ENCODE measurements at regions not wholly inside any gene's neighbourhood (a gene's known extent, or its start where the extent isn't known, plus 50 kb on each side); places are given as distances from the start of the nearest gene placed in this dataset.

DNA sequence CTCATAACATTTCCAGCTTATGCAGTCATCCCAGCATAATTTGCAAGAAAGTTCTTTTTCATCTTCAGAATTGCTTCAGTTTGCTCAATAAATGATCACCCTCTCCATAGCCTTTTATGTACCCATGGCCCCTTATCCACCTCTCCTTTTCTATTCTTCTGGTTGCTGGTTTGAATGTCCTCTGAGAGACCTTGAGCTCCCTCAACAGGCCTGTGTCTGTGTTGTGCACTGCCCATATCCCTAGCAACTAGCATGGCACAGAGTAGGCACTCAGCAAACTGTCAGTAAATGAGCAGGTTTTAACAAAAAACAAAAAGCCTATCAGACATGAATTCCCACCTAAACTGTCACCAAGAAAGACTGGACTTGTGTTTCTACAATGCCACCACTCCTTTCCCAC is 160.5 kb downstream of the AKAIN1 start:
- H3K27me3 ChIP-seq (ENCODE audit: control insufficient read depth in 4 of 4, insufficient read depth in 4 of 4, low read length in 3 of 4), result no peaks in the 10 kb centered on the region
- H3K9me3 ChIP-seq (ENCODE audit: control insufficient read depth in 4 of 4, low read length in 3 of 4), result peaks cover 0 to 5% (median 0%) of the 10 kb centered on the region in 4 donors

DNA sequence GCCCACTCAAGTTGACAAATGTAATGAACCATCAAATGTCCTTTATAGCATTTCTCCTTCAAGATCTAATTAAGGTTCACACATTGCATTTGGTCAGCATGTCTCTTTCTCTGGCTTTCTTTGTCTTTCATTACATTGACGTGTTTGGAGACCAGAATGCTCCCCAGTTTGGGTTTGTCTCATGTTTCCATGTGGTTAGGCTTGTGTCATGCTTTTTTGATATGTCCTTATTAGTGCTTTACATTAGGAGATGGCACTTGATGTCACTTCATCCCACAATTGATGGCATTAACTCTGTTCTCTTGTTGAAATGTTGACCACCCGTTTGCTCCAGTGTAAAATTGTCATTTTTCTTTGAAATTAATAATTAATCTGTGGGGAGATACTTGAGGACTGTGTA is 165.8 kb downstream of the AKAIN1 start:
- no peak overlapping the region for H3K4me3 ChIP-seq (ENCODE audit: low read depth in 1 of 3, low read length in 3 of 3)

More for the DNA sequence above, 160.5 kb downstream of the AKAIN1 start:
- no peaks in the 10 kb centered on the region for H3K36me3 ChIP-seq (ENCODE audit: control insufficient read depth in 4 of 4, insufficient read depth in 3 of 4, low read depth in 1 of 4, low read length in 3 of 4)
- no peaks in the 10 kb centered on the region for H3K4me1 ChIP-seq (ENCODE audit: control insufficient read depth in 4 of 4, insufficient read depth in 4 of 4, low read length in 3 of 4)
- H3K4me3 ChIP-seq (ENCODE audit: low read depth in 1 of 3, low read length in 3 of 3), result no peak overlapping the region
- TF ChIP-seq JUND (IDR thresholded peaks at IDR 0.05), result no peak
- TF ChIP-seq HNF4A (conservative IDR thresholded peaks at IDR 0.05), result no peak
- TF ChIP-seq, protein P1, sequence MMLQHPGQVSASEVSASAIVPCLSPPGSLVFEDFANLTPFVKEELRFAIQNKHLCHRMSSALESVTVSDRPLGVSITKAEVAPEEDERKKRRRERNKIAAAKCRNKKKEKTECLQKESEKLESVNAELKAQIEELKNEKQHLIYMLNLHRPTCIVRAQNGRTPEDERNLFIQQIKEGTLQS (IDR thresholded peaks at IDR 0.05), result no peak
- no peak for TF ChIP-seq YY1 (IDR thresholded peaks at IDR 0.05)
- no peak for TF ChIP-seq EGR1 (IDR thresholded peaks at IDR 0.05; ENCODE audit: low read depth in 2 of 2)
- no peak for TF ChIP-seq FOXA1 (IDR thresholded peaks at IDR 0.05)
- no peak for TF ChIP-seq NR2F2 (IDR thresholded peaks at IDR 0.05)
- TF ChIP-seq HNF4G (IDR thresholded peaks at IDR 0.05), result no peak
- TF ChIP-seq TAF1 (conservative IDR thresholded peaks at IDR 0.05), result no peak
- no peak overlapping the region for H3K9ac ChIP-seq (ENCODE audit: low read depth in 1 of 2, low read length in 2 of 2)
- DNase-seq (ENCODE audit: low spot score), result no peak
- no peak overlapping the region for H3K27ac ChIP-seq (ENCODE audit: low read depth in 1 of 2, low read length in 2 of 2)

DNA sequence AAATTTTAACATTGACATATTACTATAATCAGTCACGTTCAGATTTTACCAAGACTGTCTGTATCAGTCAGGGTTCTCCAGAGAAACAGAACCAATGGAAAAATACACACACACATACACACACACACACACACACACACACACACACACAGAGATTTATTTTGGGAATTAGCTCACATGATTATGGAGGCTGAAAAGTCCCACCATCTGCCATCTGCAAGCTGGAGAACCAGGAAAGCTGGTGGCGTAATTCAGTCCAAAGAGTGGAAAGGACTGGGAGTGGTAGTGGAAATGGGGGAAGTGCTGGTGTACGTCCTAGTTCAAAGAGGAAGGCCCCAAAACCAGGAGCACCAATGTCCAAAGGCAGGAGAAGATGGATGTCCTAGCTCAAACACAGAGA is 166.4 kb downstream of the AKAIN1 start:
- Histone ChIP-seq H3K9me3 (ENCODE audit: control insufficient read depth in 4 of 4, low read length in 3 of 4) (peaks cover 0 to 5% (median 0%) of the 10 kb centered on the region in 4 donors), H3K27ac (ENCODE audit: low read depth in 1 of 2, low read length in 2 of 2) (no peak overlapping the region), H3K4me3 (ENCODE audit: low read depth in 1 of 3, low read length in 3 of 3) (no peak overlapping the region), H3K4me1 (ENCODE audit: control insufficient read depth in 4 of 4, insufficient read depth in 4 of 4, low read length in 3 of 4) (no peaks in the 10 kb centered on the region), H3K36me3 (ENCODE audit: control insufficient read depth in 4 of 4, insufficient read depth in 3 of 4, low read depth in 1 of 4, low read length in 3 of 4) (no peaks in the 10 kb centered on the region), H3K9ac (ENCODE audit: low read depth in 1 of 2, low read length in 2 of 2) (no peak overlapping the region), H3K27me3 (ENCODE audit: control insufficient read depth in 4 of 4, insufficient read depth in 4 of 4, low read length in 3 of 4) (no peaks in the 10 kb centered on the region)
- 58% methylated on average over 3 of the region's 3 CpGs for WGBS
- DNase-seq (ENCODE audit: low spot score), result no peak
- TF ChIP-seq JUND (IDR thresholded peaks at IDR 0.05) (no peak), SP1 (IDR thresholded peaks at IDR 0.05) (no peak), TAF1 (conservative IDR thresholded peaks at IDR 0.05) (no peak), HNF4A (conservative IDR thresholded peaks at IDR 0.05) (no peak), FOXA2 (IDR thresholded peaks at IDR 0.05) (no peak), FOXA1 (IDR thresholded peaks at IDR 0.05) (no peak)
- TF ChIP-seq, protein P2, sequence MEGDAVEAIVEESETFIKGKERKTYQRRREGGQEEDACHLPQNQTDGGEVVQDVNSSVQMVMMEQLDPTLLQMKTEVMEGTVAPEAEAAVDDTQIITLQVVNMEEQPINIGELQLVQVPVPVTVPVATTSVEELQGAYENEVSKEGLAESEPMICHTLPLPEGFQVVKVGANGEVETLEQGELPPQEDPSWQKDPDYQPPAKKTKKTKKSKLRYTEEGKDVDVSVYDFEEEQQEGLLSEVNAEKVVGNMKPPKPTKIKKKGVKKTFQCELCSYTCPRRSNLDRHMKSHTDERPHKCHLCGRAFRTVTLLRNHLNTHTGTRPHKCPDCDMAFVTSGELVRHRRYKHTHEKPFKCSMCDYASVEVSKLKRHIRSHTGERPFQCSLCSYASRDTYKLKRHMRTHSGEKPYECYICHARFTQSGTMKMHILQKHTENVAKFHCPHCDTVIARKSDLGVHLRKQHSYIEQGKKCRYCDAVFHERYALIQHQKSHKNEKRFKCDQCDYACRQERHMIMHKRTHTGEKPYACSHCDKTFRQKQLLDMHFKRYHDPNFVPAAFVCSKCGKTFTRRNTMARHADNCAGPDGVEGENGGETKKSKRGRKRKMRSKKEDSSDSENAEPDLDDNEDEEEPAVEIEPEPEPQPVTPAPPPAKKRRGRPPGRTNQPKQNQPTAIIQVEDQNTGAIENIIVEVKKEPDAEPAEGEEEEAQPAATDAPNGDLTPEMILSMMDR (IDR thresholded peaks at IDR 0.05; ENCODE audit: low read depth, low read length, missing input control), result no peak
- TF ChIP-seq, protein P3, sequence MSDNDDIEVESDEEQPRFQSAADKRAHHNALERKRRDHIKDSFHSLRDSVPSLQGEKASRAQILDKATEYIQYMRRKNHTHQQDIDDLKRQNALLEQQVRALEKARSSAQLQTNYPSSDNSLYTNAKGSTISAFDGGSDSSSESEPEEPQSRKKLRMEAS (IDR thresholded peaks at IDR 0.05), result no peak

More for the DNA sequence above, 165.8 kb downstream of the AKAIN1 start:
- TF ChIP-seq RXRA (IDR thresholded peaks at IDR 0.05), result no peak
- no peak for TF ChIP-seq TAF1 (conservative IDR thresholded peaks at IDR 0.05)
- TF ChIP-seq YY1 (IDR thresholded peaks at IDR 0.05), result no peak
- TF ChIP-seq FOXA2 (IDR thresholded peaks at IDR 0.05), result no peak
- TF ChIP-seq, protein P4, sequence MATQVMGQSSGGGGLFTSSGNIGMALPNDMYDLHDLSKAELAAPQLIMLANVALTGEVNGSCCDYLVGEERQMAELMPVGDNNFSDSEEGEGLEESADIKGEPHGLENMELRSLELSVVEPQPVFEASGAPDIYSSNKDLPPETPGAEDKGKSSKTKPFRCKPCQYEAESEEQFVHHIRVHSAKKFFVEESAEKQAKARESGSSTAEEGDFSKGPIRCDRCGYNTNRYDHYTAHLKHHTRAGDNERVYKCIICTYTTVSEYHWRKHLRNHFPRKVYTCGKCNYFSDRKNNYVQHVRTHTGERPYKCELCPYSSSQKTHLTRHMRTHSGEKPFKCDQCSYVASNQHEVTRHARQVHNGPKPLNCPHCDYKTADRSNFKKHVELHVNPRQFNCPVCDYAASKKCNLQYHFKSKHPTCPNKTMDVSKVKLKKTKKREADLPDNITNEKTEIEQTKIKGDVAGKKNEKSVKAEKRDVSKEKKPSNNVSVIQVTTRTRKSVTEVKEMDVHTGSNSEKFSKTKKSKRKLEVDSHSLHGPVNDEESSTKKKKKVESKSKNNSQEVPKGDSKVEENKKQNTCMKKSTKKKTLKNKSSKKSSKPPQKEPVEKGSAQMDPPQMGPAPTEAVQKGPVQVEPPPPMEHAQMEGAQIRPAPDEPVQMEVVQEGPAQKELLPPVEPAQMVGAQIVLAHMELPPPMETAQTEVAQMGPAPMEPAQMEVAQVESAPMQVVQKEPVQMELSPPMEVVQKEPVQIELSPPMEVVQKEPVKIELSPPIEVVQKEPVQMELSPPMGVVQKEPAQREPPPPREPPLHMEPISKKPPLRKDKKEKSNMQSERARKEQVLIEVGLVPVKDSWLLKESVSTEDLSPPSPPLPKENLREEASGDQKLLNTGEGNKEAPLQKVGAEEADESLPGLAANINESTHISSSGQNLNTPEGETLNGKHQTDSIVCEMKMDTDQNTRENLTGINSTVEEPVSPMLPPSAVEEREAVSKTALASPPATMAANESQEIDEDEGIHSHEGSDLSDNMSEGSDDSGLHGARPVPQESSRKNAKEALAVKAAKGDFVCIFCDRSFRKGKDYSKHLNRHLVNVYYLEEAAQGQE (IDR thresholded peaks at IDR 0.05), result no peak
- H3K36me3 ChIP-seq (ENCODE audit: control insufficient read depth in 4 of 4, insufficient read depth in 3 of 4, low read depth in 1 of 4, low read length in 3 of 4), result no peaks in the 10 kb centered on the region
- WGBS, result 52% methylated on average over 2 of the region's 2 CpGs
- DNase-seq (ENCODE audit: low spot score), result no peak
- H3K9me3 ChIP-seq (ENCODE audit: control insufficient read depth in 4 of 4, low read length in 3 of 4), result peaks cover 0 to 5% (median 0%) of the 10 kb centered on the region in 4 donors
- H3K4me1 ChIP-seq (ENCODE audit: control insufficient read depth in 4 of 4, insufficient read depth in 4 of 4, low read length in 3 of 4), result no peaks in the 10 kb centered on the region
- H3K27ac ChIP-seq (ENCODE audit: low read depth in 1 of 2, low read length in 2 of 2), result no peak overlapping the region
- H3K27me3 ChIP-seq (ENCODE audit: control insufficient read depth in 4 of 4, insufficient read depth in 4 of 4, low read length in 3 of 4), result no peaks in the 10 kb centered on the region
- no peak overlapping the region for H3K9ac ChIP-seq (ENCODE audit: low read depth in 1 of 2, low read length in 2 of 2)

All from liver (tissue), 8 donors.